GM21528 (cell line): ENCODE measurements at regions not wholly inside any gene's neighbourhood (a gene's known extent, or its start where the extent isn't known, plus 50 kb on each side); places are given as distances from the start of the nearest gene placed in this dataset.
"Not testable (repeated sequence)": the region's sequence is repeated elsewhere in the genome, so short reads cannot be mapped to it uniquely, and the experiment has no call there.

Experiments
- ATAC-seq: cut with Tn5 transposase; IDR thresholded peaks from one replicate; pipeline ENCODE4 v1.9.1; 2021; ENCODE audit warnings: mild to moderate bottlenecking, moderate library complexity; ENCODE audit not compliant: unreplicated experiment, low FRiP score

DNA sequence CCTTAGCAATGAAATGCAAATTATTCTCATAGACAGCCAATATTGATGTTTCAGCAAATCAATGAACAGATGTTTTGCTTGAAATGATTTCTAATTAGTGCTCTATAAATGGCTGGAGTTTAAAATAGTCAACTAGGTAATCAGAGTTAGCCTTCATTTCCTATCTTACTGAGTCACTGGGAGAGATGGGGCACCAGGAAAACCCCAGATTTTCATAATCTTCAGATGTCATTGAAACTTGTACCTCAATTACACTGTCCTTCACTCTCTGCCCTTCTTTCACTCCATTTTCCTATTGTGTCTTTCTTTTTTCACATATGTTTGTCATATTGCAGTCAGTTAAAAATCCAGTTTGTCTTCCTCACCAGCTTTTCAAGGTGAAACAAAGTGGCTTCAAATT lies 92.7 kb downstream of the C12orf75 start:
- no peak for ATAC-seq

- ATAC-seq = no peak
Measured at GRCh38 chr12:105423921-105424320, 93.4 kb downstream of the C12orf75 start.

- ATAC-seq = no peak
Measured at GRCh38 chr12:105425254-105426174, 95.0 kb downstream of the C12orf75 start.

DNA sequence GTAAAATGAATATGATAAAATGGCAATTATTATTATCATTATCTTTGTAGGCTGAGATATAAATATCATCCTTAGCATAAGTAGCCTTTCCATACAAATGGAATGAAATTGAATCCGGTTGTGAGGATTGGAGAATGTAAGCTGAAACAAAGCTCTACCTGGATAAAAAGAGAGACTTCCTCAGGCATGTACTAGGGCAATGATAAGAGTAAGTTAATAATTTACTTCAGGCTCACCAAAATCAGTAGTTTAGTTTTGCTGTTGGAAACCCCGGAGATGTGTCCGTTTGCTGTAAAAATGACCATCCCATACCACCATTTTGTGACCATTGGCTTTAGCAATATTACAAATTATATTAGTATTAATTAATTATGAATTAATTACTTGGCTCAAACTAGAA lies 96.3 kb downstream of the C12orf75 start:
- no peak for ATAC-seq

DNA sequence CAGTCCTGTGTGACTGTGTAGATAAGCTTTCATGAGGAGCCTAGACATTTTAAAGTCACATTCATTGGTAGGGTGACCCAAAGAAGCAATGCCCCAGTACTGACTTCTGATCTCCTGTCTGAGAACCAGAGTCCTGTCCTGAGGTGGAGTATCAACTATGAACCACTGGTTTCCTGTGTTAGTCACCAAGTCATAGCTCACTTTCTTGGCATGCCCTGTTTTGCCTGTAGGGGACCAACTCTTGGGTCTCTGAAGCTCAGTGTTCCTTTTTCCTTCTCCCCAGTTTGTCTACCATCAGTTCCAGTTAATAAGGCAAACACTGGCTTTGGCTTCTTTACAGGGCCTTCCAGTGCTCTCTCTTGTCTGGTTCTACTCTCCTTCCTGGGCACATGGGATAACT lies 97.4 kb downstream of the C12orf75 start:
- ATAC-seq = no peak

GRCh38 chr12:105428793-105429395 lies 98.4 kb downstream of the C12orf75 start:
- no peak for ATAC-seq

- ATAC-seq = no peak
Measured at GRCh38 chr12:105429511-105429910, 99.0 kb downstream of the C12orf75 start.

GRCh38 chr12:105431537-105432100 lies 101.1 kb downstream of the C12orf75 start:
- ATAC-seq = no peak

DNA sequence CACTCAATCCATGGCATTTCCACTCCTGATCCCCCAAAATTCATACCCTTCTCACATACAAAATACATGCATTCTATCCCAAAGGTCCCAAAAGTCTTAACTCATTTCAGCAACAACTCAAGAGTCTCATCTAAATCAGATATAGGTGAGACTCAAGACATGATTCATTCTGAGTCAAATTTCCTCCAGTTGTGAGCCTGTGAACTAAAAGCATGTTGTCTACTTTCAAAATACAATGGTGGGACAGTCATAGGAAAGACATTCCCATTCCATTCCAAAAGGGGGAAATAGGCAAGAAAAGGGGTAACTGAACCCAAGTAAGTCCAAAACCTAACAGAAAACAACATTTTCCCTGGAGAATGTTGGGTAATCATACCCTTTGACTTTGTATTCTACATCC lies 103.3 kb downstream of the C12orf75 start:
- ATAC-seq = no peak

- no peak for ATAC-seq
Measured at GRCh38 chr12:105436636-105437035, 106.1 kb downstream of the C12orf75 start.

DNA sequence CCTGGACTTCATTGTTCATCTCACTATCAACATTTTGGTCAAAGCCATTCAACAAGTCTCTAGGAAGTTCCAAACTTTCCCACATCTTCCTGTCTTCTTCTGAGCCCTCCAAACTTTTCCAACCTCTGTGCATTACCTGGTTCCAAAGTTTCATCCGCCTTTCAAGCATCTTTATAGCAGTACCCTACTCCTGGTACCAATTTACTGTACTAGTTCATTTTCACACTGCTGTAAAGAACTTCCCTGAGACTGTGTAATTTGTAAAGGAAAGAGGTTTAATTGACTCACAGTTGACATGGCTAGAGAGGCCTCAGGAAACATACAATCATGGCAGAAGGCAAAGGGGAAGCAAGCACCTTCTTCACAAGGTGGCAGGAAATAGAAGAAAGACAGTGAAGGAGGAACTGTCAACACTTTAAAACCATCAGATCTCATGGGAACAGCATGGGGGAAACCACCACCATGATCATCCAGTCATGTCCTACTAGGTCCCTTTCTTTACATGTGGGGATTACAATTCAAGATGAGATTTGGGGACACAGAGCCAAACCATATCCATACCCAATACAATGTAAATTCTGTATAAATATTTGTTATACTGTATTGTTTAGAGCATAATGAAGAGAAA lies 109.7 kb downstream of the C12orf75 start:
- no peak for ATAC-seq

GRCh38 chr12:105443802-105444652 lies 113.5 kb downstream of the C12orf75 start:
- no peak for ATAC-seq

DNA sequence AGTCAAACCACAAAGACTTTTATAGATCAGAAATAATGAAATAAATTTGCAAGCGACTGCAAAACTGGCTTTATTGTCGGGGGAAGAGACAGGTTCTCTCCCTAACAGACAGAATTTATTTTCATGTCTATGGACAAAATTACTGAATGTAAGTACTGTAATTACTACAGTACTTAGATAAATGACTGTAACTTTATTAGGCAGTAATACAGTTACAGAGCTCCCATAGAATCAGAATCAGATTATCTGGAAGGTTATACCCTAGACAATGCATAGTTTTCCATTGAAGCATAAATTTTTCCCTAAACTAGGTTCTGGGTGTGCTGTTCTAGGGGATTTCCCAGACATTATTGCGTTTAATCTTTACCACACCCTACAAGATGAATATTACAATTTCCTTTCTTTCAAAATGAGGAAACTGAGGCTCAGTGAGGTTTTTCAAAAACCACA lies 114.2 kb downstream of the C12orf75 start:
- ATAC-seq = no peak

- no peak for ATAC-seq
Measured at GRCh38 chr12:105445249-105445648, 114.8 kb downstream of the C12orf75 start.

DNA sequence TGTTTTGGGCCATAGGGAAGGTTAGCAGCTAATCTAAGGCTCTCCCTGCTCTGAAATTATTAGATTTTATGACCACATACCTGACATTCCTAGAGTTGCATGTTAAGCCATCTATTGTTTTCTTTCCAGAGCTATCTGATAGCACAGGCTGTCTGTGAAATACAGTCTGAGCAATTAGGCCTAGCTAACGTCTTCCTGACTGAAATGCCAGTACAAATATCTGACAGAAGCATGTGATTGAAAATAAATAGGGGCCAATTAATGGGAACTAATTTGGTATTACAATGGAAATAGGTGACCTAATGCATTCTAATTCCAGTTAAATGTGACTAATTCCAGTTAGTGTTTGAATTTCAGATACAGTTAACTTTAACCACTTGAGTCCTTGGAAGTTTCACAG lies 115.2 kb downstream of the C12orf75 start:
- ATAC-seq = no peak

DNA sequence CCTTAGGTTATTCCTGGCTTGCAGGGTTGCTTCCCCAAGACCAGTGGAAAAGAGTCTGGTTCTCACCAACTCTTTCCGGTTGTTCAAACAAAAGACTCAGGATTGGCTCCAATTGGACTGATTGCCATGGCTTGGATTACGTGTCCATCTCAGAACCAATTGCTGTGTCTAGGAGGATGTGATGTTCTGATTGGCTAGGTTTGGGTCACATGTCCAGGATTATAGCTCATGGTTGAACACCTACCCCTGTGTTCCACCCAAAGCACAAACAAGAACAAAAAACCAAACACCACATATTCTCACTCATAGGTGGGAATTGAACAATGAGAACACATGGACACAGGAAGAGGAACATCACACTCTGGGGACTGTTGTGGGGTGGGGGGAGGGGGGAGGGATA lies 116.0 kb downstream of the C12orf75 start:
- ATAC-seq = not testable (repeated sequence)

DNA sequence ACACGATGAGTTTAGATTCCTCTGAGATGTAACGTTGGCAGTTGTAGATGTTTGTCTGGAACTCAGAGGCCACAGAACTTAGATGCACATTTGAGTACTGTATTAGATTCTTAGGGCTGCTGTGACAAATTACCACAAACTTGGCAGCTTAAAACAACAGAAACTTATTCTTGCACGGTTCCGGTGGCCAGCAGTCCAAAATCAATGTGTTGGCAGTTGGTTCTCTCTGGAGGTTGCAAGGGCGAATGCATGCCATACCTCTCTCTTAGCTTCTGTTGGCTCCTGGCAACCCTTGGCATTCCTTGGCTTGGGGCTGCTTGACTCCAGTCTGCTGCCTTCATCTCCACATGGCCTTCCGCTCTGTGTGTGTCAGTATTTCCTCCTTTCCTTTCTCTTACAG lies 118.9 kb downstream of the C12orf75 start:
- no peak for ATAC-seq

- no peak for ATAC-seq
Measured at GRCh38 chr12:105451211-105451610, 120.7 kb downstream of the C12orf75 start.

- ATAC-seq = no peak
Measured at GRCh38 chr12:105451798-105452197, 121.3 kb downstream of the C12orf75 start.

- ATAC-seq = no peak
Measured at GRCh38 chr12:105453316-105453715, 122.8 kb downstream of the C12orf75 start.
